HK-2 (cell line): ENCODE measurements at regions not wholly inside any gene's neighbourhood (a gene's known extent, or its start where the extent isn't known, plus 50 kb on each side); places are given as distances from the start of the nearest gene placed in this dataset.

ENCODE experiments used
- DNase-seq: peaks from one replicate; pipeline ENCODE4 v3.0.0-alpha.2; 2018; ENCODE audit not compliant: unreplicated experiment

GRCh38 chr2:176813156-176813555 is 399.4 kb upstream of the HNRNPA3 start:
- no peak for DNase-seq

GRCh38 chr2:176813621-176814049 is 399.0 kb upstream of the HNRNPA3 start:
- DNase-seq = no peak

GRCh38 chr2:176814274-176814673 is 398.3 kb upstream of the HNRNPA3 start:
- no peak for DNase-seq

GRCh38 chr2:176814740-176815367 is 397.7 kb upstream of the HNRNPA3 start:
- DNase-seq = no peak

- no peak for DNase-seq
These were observed 395.5 kb upstream of the HNRNPA3 start for GRCh38 chr2:176817061-176817565.

- DNase-seq = no peak
These were observed 394.5 kb upstream of the HNRNPA3 start for GRCh38 chr2:176818076-176818475.

GRCh38 chr2:176818617-176819016 is 394.0 kb upstream of the HNRNPA3 start:
- no peak for DNase-seq

GRCh38 chr2:176819306-176819705 is 393.3 kb upstream of the HNRNPA3 start:
- DNase-seq = no peak

GRCh38 chr2:176820371-176820932 is 392.1 kb upstream of the HNRNPA3 start:
- no peak for DNase-seq

GRCh38 chr2:176821350-176821749 is 391.2 kb upstream of the HNRNPA3 start:
- no peak for DNase-seq

GRCh38 chr2:176822060-176822459 is 390.5 kb upstream of the HNRNPA3 start:
- no peak for DNase-seq

- DNase-seq = no peak
These were observed 386.2 kb upstream of the HNRNPA3 start for GRCh38 chr2:176826356-176826755.

- no peak for DNase-seq
These were observed 385.5 kb upstream of the HNRNPA3 start for GRCh38 chr2:176826984-176827668.

GRCh38 chr2:176830362-176830761 is 382.2 kb upstream of the HNRNPA3 start:
- no peak for DNase-seq

- no peak for DNase-seq
These were observed 380.5 kb upstream of the HNRNPA3 start for GRCh38 chr2:176832086-176832485.

- DNase-seq = no peak
These were observed 378.9 kb upstream of the HNRNPA3 start for GRCh38 chr2:176833671-176834070.

- DNase-seq = no peak
These were observed 378.4 kb upstream of the HNRNPA3 start for GRCh38 chr2:176834226-176834625.

- DNase-seq = no peak
These were observed 369.4 kb upstream of the HNRNPA3 start for GRCh38 chr2:176843208-176843607.

GRCh38 chr2:176844461-176844860 is 368.1 kb upstream of the HNRNPA3 start:
- DNase-seq = no peak

- DNase-seq = no peak
These were observed 366.9 kb upstream of the HNRNPA3 start for GRCh38 chr2:176845718-176846117.

- no peak for DNase-seq
These were observed 365.0 kb upstream of the HNRNPA3 start for GRCh38 chr2:176847575-176847974.

GRCh38 chr2:176848844-176849243 is 363.8 kb upstream of the HNRNPA3 start:
- DNase-seq = no peak
